AG09309 (cell line): ENCODE measurements at regions not wholly inside any gene's neighbourhood (a gene's known extent, or its start where the extent isn't known, plus 50 kb on each side); places are given as distances from the start of the nearest gene placed in this dataset.
"Not testable (repeated sequence)": the region's sequence is repeated elsewhere in the genome, so short reads cannot be mapped to it uniquely, and the experiment has no call there.

Experiments used
- DNase-seq: peaks from one replicate; pipeline ENCODE4 v3.0.0-alpha.2; 2010; ENCODE audit warnings: low read depth
- H3K4me3 ChIP-seq: 2 replicates; pipeline ENCODE4 v1.5.1; 2011; ENCODE audit warnings: mild to moderate bottlenecking, low read depth, low read length, moderate library complexity; ENCODE audit not compliant: control insufficient read depth
- CTCF ChIP-seq: IDR thresholded peaks from 2 replicates; pipeline ENCODE4 v1.5.1; 2011; ENCODE audit warnings: mild to moderate bottlenecking, low read depth, low read length, inconsistent platforms; ENCODE audit not compliant: insufficient read depth, control insufficient read depth; ENCODE audit errors: missing control alignments

- TF ChIP-seq CTCF = no peak
- no peak overlapping the region for H3K4me3 ChIP-seq
Measured at GRCh38 chr14:46147452-46147851, 504.1 kb downstream of the RPL10L start.

GRCh38 chr14:46147024-46147423 lies 504.6 kb downstream of the RPL10L start:
- no peak for DNase-seq
- H3K4me3 ChIP-seq = no peak overlapping the region
- no peak for TF ChIP-seq CTCF

More at GRCh38 chr14:46147452-46147851, 504.1 kb downstream of the RPL10L start:
- DNase-seq = no peak

- DNase-seq = no peak
- no peak overlapping the region for H3K4me3 ChIP-seq
- no peak for TF ChIP-seq CTCF
Measured at GRCh38 chr14:46140445-46140844, 511.1 kb downstream of the RPL10L start.

GRCh38 chr14:46139649-46140048 lies 511.9 kb downstream of the RPL10L start:
- no peak for TF ChIP-seq CTCF
- no peak for DNase-seq
- H3K4me3 ChIP-seq = no peak overlapping the region

- DNase-seq = no peak
- TF ChIP-seq CTCF = no peak
- H3K4me3 ChIP-seq = no peak overlapping the region
Measured at GRCh38 chr14:46137786-46138185, 513.8 kb downstream of the RPL10L start.

- TF ChIP-seq CTCF = no peak
- no peak overlapping the region for H3K4me3 ChIP-seq
- DNase-seq = no peak
Measured at GRCh38 chr14:46136456-46136855, 515.1 kb downstream of the RPL10L start.

GRCh38 chr14:46108228-46108627 lies 543.4 kb downstream of the RPL10L start:
- DNase-seq = no peak
- no peak overlapping the region for H3K4me3 ChIP-seq
- TF ChIP-seq CTCF = no peak

GRCh38 chr14:46100901-46101300 lies 550.7 kb downstream of the RPL10L start:
- not testable (repeated sequence) for H3K4me3 ChIP-seq, DNase-seq
